Activated T-cell treated with anti-CD3 and anti-CD28 coated beads, Interleukin-2, amount 50 U/mL, for 72 hours (primary cell): ENCODE measurements at regions not wholly inside any gene's neighbourhood (a gene's known extent, or its start where the extent isn't known, plus 50 kb on each side); places are given as distances from the start of the nearest gene placed in this dataset.

Experiments
- ATAC-seq, 2 donors: fragments of 150-1000 bp; cut with Tn5 transposase; replicated peaks in 1 of 2; 2 replicates each; pipeline ENCODE4 v1.10.0; 2021; ENCODE audit warnings: moderate library complexity in 2 of 2, mild to moderate bottlenecking in 1 of 2
- DNase-seq, 2 donors: peaks; one replicate each; pipeline ENCODE4 v3.0.0; 2021 to 2022; ENCODE audit warnings: mixed read lengths in 1 of 2
- H3K27ac Mint-ChIP-seq: one replicate; pipeline ENCODE4 v1.8.0; 2022; ENCODE audit warnings: mild to moderate bottlenecking, moderate library complexity, mixed read lengths
- H3K27me3 Mint-ChIP-seq: one replicate; pipeline ENCODE4 v1.8.0; 2022; ENCODE audit warnings: low read depth, mixed read lengths
- H3K36me3 Mint-ChIP-seq, 2 donors: one replicate each; pipeline ENCODE4 v1.8.0; 2022; ENCODE audit warnings: mixed read lengths in 2 of 2, mild to moderate bottlenecking in 1 of 2; ENCODE audit not compliant: insufficient read depth in 2 of 2
- H3K4me1 Mint-ChIP-seq: one replicate; pipeline ENCODE4 v1.8.0; 2022; ENCODE audit warnings: low read depth, mixed read lengths
- H3K4me3 Mint-ChIP-seq, 2 donors: one replicate each; pipeline ENCODE4 v1.8.0; 2022; ENCODE audit warnings: mild to moderate bottlenecking in 2 of 2, mixed read lengths in 2 of 2, moderate library complexity in 2 of 2
- H3K9me3 Mint-ChIP-seq, 2 donors: one replicate each; pipeline ENCODE4 v1.8.0; 2022; ENCODE audit warnings: mixed read lengths in 2 of 2

- no peak overlapping the region for H3K27ac Mint-ChIP-seq
- ATAC-seq = no peak
- H3K9me3 Mint-ChIP-seq = peaks cover 3 to 8% of the 10 kb centered on the region in 2 donors
- no peaks in the 10 kb centered on the region for H3K27me3 Mint-ChIP-seq
- DNase-seq = no peak
- no peak overlapping the region for H3K4me3 Mint-ChIP-seq
- no peaks in the 10 kb centered on the region for H3K4me1 Mint-ChIP-seq
- H3K36me3 Mint-ChIP-seq = peaks cover 0 to 2% of the 10 kb centered on the region in 2 donors
These were observed 212.1 kb upstream of the PLD5 start for GRCh38 chr1:242736611-242737010.

GRCh38 chr1:242735323-242735722 lies 210.8 kb upstream of the PLD5 start:
- H3K4me1 Mint-ChIP-seq = no peaks in the 10 kb centered on the region
- ATAC-seq (no peak), DNase-seq (no peak)
- H3K27ac Mint-ChIP-seq = no peak overlapping the region
- no peaks in the 10 kb centered on the region for H3K27me3 Mint-ChIP-seq
- H3K9me3 Mint-ChIP-seq = peaks cover 0 to 3% of the 10 kb centered on the region in 2 donors
- no peak overlapping the region for H3K4me3 Mint-ChIP-seq
- H3K36me3 Mint-ChIP-seq = no peaks in the 10 kb centered on the region

- H3K27ac Mint-ChIP-seq = no peak overlapping the region
- no peaks in the 10 kb centered on the region for H3K4me1 Mint-ChIP-seq
- H3K36me3 Mint-ChIP-seq = no peaks in the 10 kb centered on the region
- no peak for ATAC-seq
- H3K9me3 Mint-ChIP-seq = peaks cover 0 to 2% of the 10 kb centered on the region in 2 donors
- no peak overlapping the region for H3K4me3 Mint-ChIP-seq
- H3K27me3 Mint-ChIP-seq = no peaks in the 10 kb centered on the region
- no peak for DNase-seq
These were observed 206.9 kb upstream of the PLD5 start for GRCh38 chr1:242731446-242731845.

- Mint-ChIP-seq H3K9me3 (peaks cover 1 to 4% of the 10 kb centered on the region in 2 donors), H3K36me3 (peaks cover 0 to 2% of the 10 kb centered on the region in 2 donors), H3K27me3 (no peaks in the 10 kb centered on the region), H3K4me1 (no peaks in the 10 kb centered on the region), H3K4me3 (no peak overlapping the region), H3K27ac (no peak overlapping the region)
- ATAC-seq (no peak), DNase-seq (no peak)
These were observed 204.2 kb upstream of the PLD5 start for GRCh38 chr1:242728696-242729095.

- Mint-ChIP-seq H3K4me1 (no peaks in the 10 kb centered on the region), H3K36me3 (peaks cover 0 to 2% of the 10 kb centered on the region in 2 donors), H3K9me3 (peaks cover 1 to 2% of the 10 kb centered on the region in 2 donors), H3K27ac (no peak overlapping the region), H3K4me3 (no peak overlapping the region), H3K27me3 (no peaks in the 10 kb centered on the region)
- ATAC-seq (no peak), DNase-seq (no peak)
These were observed 198.7 kb upstream of the PLD5 start for GRCh38 chr1:242723044-242723716.

GRCh38 chr1:242718967-242719366 lies 194.5 kb upstream of the PLD5 start:
- no peak for DNase-seq
- Mint-ChIP-seq H3K9me3 (peaks cover 2 to 4% of the 10 kb centered on the region in 2 donors), H3K4me1 (no peaks in the 10 kb centered on the region), H3K27me3 (no peaks in the 10 kb centered on the region), H3K27ac (no peak overlapping the region), H3K36me3 (no peaks in the 10 kb centered on the region), H3K4me3 (no peak overlapping the region)
- ATAC-seq = no peak

- Mint-ChIP-seq H3K36me3 (no peaks in the 10 kb centered on the region), H3K27me3 (no peaks in the 10 kb centered on the region), H3K4me1 (no peaks in the 10 kb centered on the region), H3K9me3 (peaks cover 7 to 10% of the 10 kb centered on the region in 2 donors), H3K27ac (no peak overlapping the region), H3K4me3 (no peak overlapping the region)
- ATAC-seq (no peak), DNase-seq (no peak)
These were observed 187.8 kb upstream of the PLD5 start for GRCh38 chr1:242712248-242712647.

- Mint-ChIP-seq H3K4me3 (no peak overlapping the region), H3K27me3 (no peaks in the 10 kb centered on the region)
These were observed 186.3 kb upstream of the PLD5 start for GRCh38 chr1:242710847-242711246.

GRCh38 chr1:242710286-242710685 lies 185.8 kb upstream of the PLD5 start:
- Mint-ChIP-seq H3K4me3 (no peak overlapping the region), H3K4me1 (no peaks in the 10 kb centered on the region), H3K36me3 (no peaks in the 10 kb centered on the region), H3K27me3 (no peaks in the 10 kb centered on the region), H3K9me3 (peaks cover 7 to 10% of the 10 kb centered on the region in 2 donors), H3K27ac (no peak overlapping the region)
- no peak for ATAC-seq
- no peak for DNase-seq

More at GRCh38 chr1:242710847-242711246, 186.3 kb upstream of the PLD5 start:
- DNase-seq = no peak
- H3K36me3 Mint-ChIP-seq = no peaks in the 10 kb centered on the region
- peaks cover 7 to 10% of the 10 kb centered on the region in 2 donors for H3K9me3 Mint-ChIP-seq
- ATAC-seq = no peak
- no peaks in the 10 kb centered on the region for H3K4me1 Mint-ChIP-seq
- no peak overlapping the region for H3K27ac Mint-ChIP-seq

- H3K27ac Mint-ChIP-seq = no peak overlapping the region
- no peaks in the 10 kb centered on the region for H3K4me1 Mint-ChIP-seq
- H3K4me3 Mint-ChIP-seq = no peak overlapping the region
- H3K27me3 Mint-ChIP-seq = no peaks in the 10 kb centered on the region
- ATAC-seq = no peak
- H3K9me3 Mint-ChIP-seq = peaks cover 0 to 2% of the 10 kb centered on the region in 2 donors
- DNase-seq = no peak
- no peaks in the 10 kb centered on the region for H3K36me3 Mint-ChIP-seq
These were observed 179.0 kb upstream of the PLD5 start for GRCh38 chr1:242703467-242703866.

GRCh38 chr1:242692988-242693387 lies 168.5 kb upstream of the PLD5 start:
- H3K27ac Mint-ChIP-seq = no peak overlapping the region
- no peaks in the 10 kb centered on the region for H3K4me1 Mint-ChIP-seq
- DNase-seq = no peak
- H3K4me3 Mint-ChIP-seq = no peak overlapping the region
- H3K36me3 Mint-ChIP-seq = no peaks in the 10 kb centered on the region
- no peak for ATAC-seq
- H3K27me3 Mint-ChIP-seq = no peaks in the 10 kb centered on the region
- no peaks in the 10 kb centered on the region for H3K9me3 Mint-ChIP-seq

GRCh38 chr1:242691610-242691945 lies 167.1 kb upstream of the PLD5 start:
- H3K4me1 Mint-ChIP-seq = no peaks in the 10 kb centered on the region
- ATAC-seq = no peak
- no peak overlapping the region for H3K4me3 Mint-ChIP-seq
- H3K36me3 Mint-ChIP-seq = no peaks in the 10 kb centered on the region
- no peak overlapping the region for H3K27ac Mint-ChIP-seq
- no peak for DNase-seq
- peaks cover 0 to 2% of the 10 kb centered on the region in 2 donors for H3K9me3 Mint-ChIP-seq
- no peaks in the 10 kb centered on the region for H3K27me3 Mint-ChIP-seq

GRCh38 chr1:242690849-242691609 lies 166.5 kb upstream of the PLD5 start:
- Mint-ChIP-seq H3K36me3 (no peaks in the 10 kb centered on the region), H3K4me1 (no peaks in the 10 kb centered on the region), H3K27ac (no peak overlapping the region), H3K9me3 (peaks cover 0 to 2% of the 10 kb centered on the region in 2 donors), H3K27me3 (no peaks in the 10 kb centered on the region), H3K4me3 (no peak overlapping the region)
- DNase-seq (no peak), ATAC-seq (no peak)

GRCh38 chr1:242689378-242689777 lies 164.9 kb upstream of the PLD5 start:
- Mint-ChIP-seq H3K9me3 (peaks cover 1 to 2% of the 10 kb centered on the region in 2 donors), H3K4me3 (no peak overlapping the region), H3K4me1 (no peaks in the 10 kb centered on the region), H3K27me3 (no peaks in the 10 kb centered on the region), H3K36me3 (no peaks in the 10 kb centered on the region), H3K27ac (no peak overlapping the region)
- ATAC-seq (no peak), DNase-seq (no peak)
